ENCODE measurements at regions not wholly inside any gene's neighbourhood (a gene's known extent, or its start where the extent isn't known, plus 50 kb on each side); places are given as distances from the start of the nearest gene placed in this dataset.

- H3K9me3 Mint-ChIP-seq = peaks cover 1% of the 10 kb centered on the region
- H3K36me3 Mint-ChIP-seq = no peaks in the 10 kb centered on the region
- no peak for DNase-seq
- H3K4me1 Mint-ChIP-seq = no peaks in the 10 kb centered on the region
- H3K4me3 Mint-ChIP-seq = no peak overlapping the region
- no peaks in the 10 kb centered on the region for H3K27me3 Mint-ChIP-seq
- CTCF ChIA-PET = no interaction called here
- H3K27ac Mint-ChIP-seq = no peak overlapping the region
These were observed 766.3 kb downstream of the SLC4A3 start for GRCh38 chr2:220393711-220394110.

GRCh38 chr2:220394433-220394832 lies 767.0 kb downstream of the SLC4A3 start:
- CTCF ChIA-PET = interaction anchor here (0.7 kb wide), 1 partner anchor 32 kb away, joined by 3 read pairs; no protein-coding TSS in a partner anchor
- Mint-ChIP-seq H3K36me3 (no peaks in the 10 kb centered on the region), H3K9me3 (peaks cover 1% of the 10 kb centered on the region), H3K4me1 (no peaks in the 10 kb centered on the region), H3K27ac (no peak overlapping the region), H3K27me3 (no peaks in the 10 kb centered on the region), H3K4me3 (no peak overlapping the region)
- DNase-seq = no peak

- Mint-ChIP-seq H3K27ac (no peak overlapping the region), H3K27me3 (no peaks in the 10 kb centered on the region), H3K9me3 (peaks cover 4% of the 10 kb centered on the region), H3K4me1 (no peaks in the 10 kb centered on the region), H3K36me3 (no peaks in the 10 kb centered on the region), H3K4me3 (no peak overlapping the region)
- CTCF ChIA-PET = no interaction called here
- DNase-seq = no peak
These were observed 768.9 kb downstream of the SLC4A3 start for GRCh38 chr2:220396287-220396686.

- Mint-ChIP-seq H3K4me3 (no peak overlapping the region), H3K4me1 (no peaks in the 10 kb centered on the region), H3K27ac (no peak overlapping the region), H3K27me3 (no peaks in the 10 kb centered on the region), H3K9me3 (peaks cover 15% of the 10 kb centered on the region), H3K36me3 (no peaks in the 10 kb centered on the region)
- CTCF ChIA-PET = no interaction called here
- no peak for DNase-seq
These were observed 782.9 kb downstream of the SLC4A3 start for GRCh38 chr2:220410296-220410695.

- CTCF ChIA-PET = no interaction called here
These were observed 790.1 kb downstream of the SLC4A3 start for GRCh38 chr2:220417503-220417902.

GRCh38 chr2:220419647-220420046 lies 792.2 kb downstream of the SLC4A3 start:
- no peaks in the 10 kb centered on the region for H3K36me3 Mint-ChIP-seq
- no peaks in the 10 kb centered on the region for H3K9me3 Mint-ChIP-seq
- H3K4me3 Mint-ChIP-seq = no peak overlapping the region
- H3K27ac Mint-ChIP-seq = no peak overlapping the region
- CTCF ChIA-PET = no interaction called here
- no peaks in the 10 kb centered on the region for H3K27me3 Mint-ChIP-seq
- H3K4me1 Mint-ChIP-seq = no peaks in the 10 kb centered on the region
- no peak for DNase-seq

More at GRCh38 chr2:220417503-220417902, 790.1 kb downstream of the SLC4A3 start:
- H3K4me3 Mint-ChIP-seq = no peak overlapping the region
- no peaks in the 10 kb centered on the region for H3K36me3 Mint-ChIP-seq
- H3K4me1 Mint-ChIP-seq = no peaks in the 10 kb centered on the region
- no peak for DNase-seq
- H3K9me3 Mint-ChIP-seq = peaks cover 2% of the 10 kb centered on the region
- H3K27ac Mint-ChIP-seq = no peak overlapping the region
- H3K27me3 Mint-ChIP-seq = no peaks in the 10 kb centered on the region

GRCh38 chr2:220420820-220421219 lies 793.4 kb downstream of the SLC4A3 start:
- no peaks in the 10 kb centered on the region for H3K27me3 Mint-ChIP-seq
- no peaks in the 10 kb centered on the region for H3K4me1 Mint-ChIP-seq
- CTCF ChIA-PET = no interaction called here
- H3K27ac Mint-ChIP-seq = no peak overlapping the region
- no peaks in the 10 kb centered on the region for H3K9me3 Mint-ChIP-seq
- H3K4me3 Mint-ChIP-seq = no peak overlapping the region
- DNase-seq = no peak
- H3K36me3 Mint-ChIP-seq = no peaks in the 10 kb centered on the region

GRCh38 chr2:220422676-220423075 lies 795.2 kb downstream of the SLC4A3 start:
- H3K4me3 Mint-ChIP-seq = no peak overlapping the region
- H3K36me3 Mint-ChIP-seq = no peaks in the 10 kb centered on the region
- CTCF ChIA-PET = no interaction called here
- no peak overlapping the region for H3K27ac Mint-ChIP-seq
- no peaks in the 10 kb centered on the region for H3K27me3 Mint-ChIP-seq
- H3K9me3 Mint-ChIP-seq = no peaks in the 10 kb centered on the region
- no peak for DNase-seq
- H3K4me1 Mint-ChIP-seq = no peaks in the 10 kb centered on the region

- Mint-ChIP-seq H3K36me3 (no peaks in the 10 kb centered on the region), H3K27me3 (no peaks in the 10 kb centered on the region), H3K4me3 (no peak overlapping the region), H3K27ac (no peak overlapping the region), H3K9me3 (no peaks in the 10 kb centered on the region), H3K4me1 (no peaks in the 10 kb centered on the region)
- CTCF ChIA-PET = no interaction called here
- no peak for DNase-seq
These were observed 797.1 kb downstream of the SLC4A3 start for GRCh38 chr2:220424561-220424960.

- Mint-ChIP-seq H3K9me3 (no peaks in the 10 kb centered on the region), H3K27me3 (no peaks in the 10 kb centered on the region), H3K27ac (no peak overlapping the region)
These were observed 805.2 kb downstream of the SLC4A3 start for GRCh38 chr2:220432645-220433044.

GRCh38 chr2:220433131-220433530 lies 805.7 kb downstream of the SLC4A3 start:
- H3K27me3 Mint-ChIP-seq = no peaks in the 10 kb centered on the region
- H3K27ac Mint-ChIP-seq = no peak overlapping the region
- CTCF ChIA-PET = no interaction called here
- no peaks in the 10 kb centered on the region for H3K4me1 Mint-ChIP-seq
- DNase-seq = no peak
- no peak overlapping the region for H3K4me3 Mint-ChIP-seq
- H3K36me3 Mint-ChIP-seq = no peaks in the 10 kb centered on the region
- no peaks in the 10 kb centered on the region for H3K9me3 Mint-ChIP-seq

More at GRCh38 chr2:220432645-220433044, 805.2 kb downstream of the SLC4A3 start:
- H3K4me1 Mint-ChIP-seq = no peaks in the 10 kb centered on the region
- DNase-seq = no peak
- H3K4me3 Mint-ChIP-seq = no peak overlapping the region
- CTCF ChIA-PET = no interaction called here
- H3K36me3 Mint-ChIP-seq = no peaks in the 10 kb centered on the region

- no peak for DNase-seq
- H3K27me3 Mint-ChIP-seq = no peaks in the 10 kb centered on the region
- no peak overlapping the region for H3K27ac Mint-ChIP-seq
- H3K4me3 Mint-ChIP-seq = no peak overlapping the region
- no peaks in the 10 kb centered on the region for H3K36me3 Mint-ChIP-seq
- no peaks in the 10 kb centered on the region for H3K4me1 Mint-ChIP-seq
- CTCF ChIA-PET = no interaction called here
- H3K9me3 Mint-ChIP-seq = no peaks in the 10 kb centered on the region
These were observed 807.0 kb downstream of the SLC4A3 start for GRCh38 chr2:220434385-220434784.

- Mint-ChIP-seq H3K27me3 (no peaks in the 10 kb centered on the region), H3K9me3 (peaks cover 3% of the 10 kb centered on the region), H3K4me1 (no peaks in the 10 kb centered on the region), H3K36me3 (no peaks in the 10 kb centered on the region), H3K4me3 (no peak overlapping the region), H3K27ac (no peak overlapping the region)
- CTCF ChIA-PET = no interaction called here
- no peak for DNase-seq
These were observed 810.5 kb downstream of the SLC4A3 start for GRCh38 chr2:220437938-220438337.

- Mint-ChIP-seq H3K9me3 (peaks cover 3% of the 10 kb centered on the region), H3K4me1 (no peaks in the 10 kb centered on the region), H3K27me3 (no peaks in the 10 kb centered on the region), H3K4me3 (no peak overlapping the region), H3K36me3 (no peaks in the 10 kb centered on the region), H3K27ac (no peak overlapping the region)
- CTCF ChIA-PET = no interaction called here
- DNase-seq = no peak
These were observed 813.3 kb downstream of the SLC4A3 start for GRCh38 chr2:220440731-220441130.

GRCh38 chr2:220441404-220441803 lies 814.0 kb downstream of the SLC4A3 start:
- H3K27me3 Mint-ChIP-seq = no peaks in the 10 kb centered on the region
- no peaks in the 10 kb centered on the region for H3K4me1 Mint-ChIP-seq
- no peaks in the 10 kb centered on the region for H3K36me3 Mint-ChIP-seq
- H3K27ac Mint-ChIP-seq = no peak overlapping the region
- no peak overlapping the region for H3K4me3 Mint-ChIP-seq
- DNase-seq = no peak
- CTCF ChIA-PET = no interaction called here
- H3K9me3 Mint-ChIP-seq = peaks cover 3% of the 10 kb centered on the region

GRCh38 chr2:220442012-220442411 lies 814.6 kb downstream of the SLC4A3 start:
- DNase-seq = no peak
- Mint-ChIP-seq H3K4me3 (no peak overlapping the region), H3K36me3 (no peaks in the 10 kb centered on the region), H3K4me1 (no peaks in the 10 kb centered on the region), H3K27me3 (no peaks in the 10 kb centered on the region), H3K27ac (no peak overlapping the region), H3K9me3 (peaks cover 3% of the 10 kb centered on the region)
- CTCF ChIA-PET = no interaction called here
